HepG2 (cell line): ENCODE measurements at regions not wholly inside any gene's neighbourhood (a gene's known extent, or its start where the extent isn't known, plus 50 kb on each side); places are given as distances from the start of the nearest gene placed in this dataset.

Experiments
- CCDC6 ChIP-seq: sonication (generic); formaldehyde crosslinking; IDR thresholded peaks from 2 replicates; pipeline ENCODE4 v1.8.1; 2022; ENCODE audit warnings: mild to moderate bottlenecking, missing genetic modification reagents, moderate library complexity
- HCFC1 ChIP-seq: fragments of 150-350 bp; IDR thresholded peaks from 2 replicates; pipeline ENCODE4 v1.6.1; 2014; ENCODE audit warnings: low read depth, low read length
- HDAC1 ChIP-seq: sonication (generic); formaldehyde crosslinking; IDR thresholded peaks from 2 replicates; pipeline ENCODE4 v1.5.1; 2020; ENCODE audit warnings: mild to moderate bottlenecking, missing genetic modification reagents
- HDAC2 ChIP-seq: sonication (generic); formaldehyde crosslinking; IDR thresholded peaks from 2 replicates; pipeline ENCODE4 v1.4.0; 2020; ENCODE audit warnings: missing genetic modification reagents
- HIC2 ChIP-seq: sonication (generic); formaldehyde crosslinking; IDR thresholded peaks from 2 replicates; pipeline ENCODE4 v1.9.0; 2022; ENCODE audit warnings: low read depth, missing genetic modification reagents
- KLF6 ChIP-seq: IDR thresholded peaks from 2 replicates; pipeline ENCODE4 v1.8.0; 2016; ENCODE audit warnings: missing biosample characterization, missing genetic modification reagents
- KLF9 ChIP-seq: IDR thresholded peaks from 2 replicates; pipeline ENCODE4 v1.6.1; 2016; ENCODE audit warnings: low read depth
- MNT ChIP-seq: fragments of 450-650 bp; IDR thresholded peaks from 2 replicates; pipeline ENCODE4 v1.6.1; 2016
- REL ChIP-seq: sonication (generic); formaldehyde crosslinking; conservative IDR thresholded peaks from 2 replicates; pipeline ENCODE4 v1.8.0; 2022; ENCODE audit warnings: mild to moderate bottlenecking, missing genetic modification reagents, moderate library complexity
- ZBTB38 ChIP-seq: sonication (generic); formaldehyde crosslinking; IDR thresholded peaks from 2 replicates; pipeline ENCODE4 v1.5.1; 2020; ENCODE audit warnings: mild to moderate bottlenecking, missing genetic modification reagents
- ZNF318 ChIP-seq: sonication (generic); formaldehyde crosslinking; IDR thresholded peaks from 2 replicates; pipeline ENCODE4 v1.4.0; 2020; ENCODE audit warnings: mild to moderate bottlenecking, missing genetic modification reagents
- ZNF460 ChIP-seq: sonication (generic); formaldehyde crosslinking; IDR thresholded peaks from 2 replicates; pipeline ENCODE4 v1.5.1; 2020; ENCODE audit warnings: missing genetic modification reagents, mild to moderate bottlenecking, borderline replicate concordance
- ZNF546 ChIP-seq: sonication (generic); formaldehyde crosslinking; conservative IDR thresholded peaks from 2 replicates; pipeline ENCODE4 v1.8.1; 2023; ENCODE audit warnings: mild to moderate bottlenecking, missing genetic modification reagents
- ZNF549 ChIP-seq: sonication (generic); formaldehyde crosslinking; IDR thresholded peaks from 2 replicates; pipeline ENCODE4 v1.5.0; 2020; ENCODE audit warnings: missing genetic modification reagents
- ZNF639 ChIP-seq: conservative IDR thresholded peaks from 2 replicates; pipeline ENCODE4 v1.6.1; 2018; ENCODE audit warnings: missing genetic modification reagents
- ZNF749 ChIP-seq: sonication (generic); formaldehyde crosslinking; IDR thresholded peaks from 2 replicates; pipeline ENCODE4 v1.8.0; 2022; ENCODE audit warnings: mild to moderate bottlenecking, missing genetic modification reagents, moderate library complexity, borderline replicate concordance

- TF ChIP-seq ZNF546 (CRISPR knock-in tag) (no peak; the same call in none of the 2 replicates), KLF6 (CRISPR knock-in tag) (no peak), HCFC1 (no peak), ZNF549 (CRISPR knock-in tag) (no peak), ZNF460 (CRISPR knock-in tag) (no peak), ZNF639 (peak; percentile 90), MNT (no peak; the same call in 1 of the 2 replicates), KLF9 (no peak), ZNF749 (peak; percentile 88; the same call in 1 of the 2 replicates), HIC2 (peak; percentile 94), ZBTB38 (no peak; the same call in 1 of the 2 replicates), REL (CRISPR knock-in tag) (no peak; the same call in 1 of the 2 replicates), HDAC1 (CRISPR knock-in tag) (peak; percentile 89), CCDC6 (peak; percentile 95), HDAC2 (CRISPR knock-in tag) (peak; percentile 99), ZNF318 (peak; percentile 49; the same call in 1 of the 2 replicates)
Measured at GRCh38 chr6:1055015-1055921, 256.6 kb upstream of the FOXQ1 start (continued).
